Gastroesophageal sphincter (tissue), 4 donors: ENCODE measurements at regions not wholly inside any gene's neighbourhood (a gene's known extent, or its start where the extent isn't known, plus 50 kb on each side); places are given as distances from the start of the nearest gene placed in this dataset.

ENCODE experiments used
- ATAC-seq: fragments of 150-250 bp; one replicate; pipeline ENCODE4 v1.9.1; 2016; ENCODE audit warnings: mild to moderate bottlenecking, moderate library complexity
- H3K27ac ChIP-seq, 4 donors: fragments of 200-600 bp; sonication (generic) in 3 of 4; 1 replicate in 3 of 4; 2 replicates in 1 of 4; pipeline ENCODE4 v1.5.1; 2016 to 2019
- H3K27me3 ChIP-seq: fragments of 200-600 bp; sonication (generic); one replicate; pipeline ENCODE4 v1.5.1; 2019
- H3K36me3 ChIP-seq, 2 donors: fragments of 200-600 bp; sonication (generic); one replicate each; pipeline ENCODE4 v1.5.1; 2019; ENCODE audit warnings: control low read depth in 1 of 2
- H3K4me1 ChIP-seq, 3 donors: fragments of 200-600 bp; sonication (generic); 1 replicate in 2 of 3; 2 replicates in 1 of 3; pipeline ENCODE4 v1.5.1; 2016 to 2019; ENCODE audit warnings: control low read depth in 2 of 3
- H3K4me3 ChIP-seq, 2 donors: fragments of 200-600 bp; sonication (generic); one replicate each; pipeline ENCODE4 v1.5.1; 2019; ENCODE audit warnings: mild to moderate bottlenecking in 1 of 2, moderate library complexity in 1 of 2
- H3K9me3 ChIP-seq, 3 donors: fragments of 200-600 bp; sonication (generic); one replicate each; pipeline ENCODE4 v1.5.1; 2017 to 2019; ENCODE audit warnings: control low read depth in 2 of 3
- CTCF ChIP-seq, 4 experiments: fragments of 200-600 bp in 2 of 4; fragments of 450-650 bp in 2 of 4; sonication (generic) in 1 of 4; IDR thresholded peaks; one replicate each; pipeline ENCODE4 v1.5.1; 2017 to 2019; ENCODE audit warnings: antibody characterized with exemption in 4 of 4, mild to moderate bottlenecking in 2 of 4, moderate library complexity in 2 of 4
- EP300 ChIP-seq: sonication (generic); formaldehyde crosslinking; IDR thresholded peaks from one replicate; pipeline ENCODE4 v1.6.1; 2017; ENCODE audit warnings: antibody characterized with exemption, mild to moderate bottlenecking
- POLR2A ChIP-seq, 2 donors: fragments of 450-650 bp; IDR thresholded peaks; one replicate each; pipeline ENCODE4 v1.6.1; 2017; ENCODE audit warnings: antibody characterized with exemption in 2 of 2, mild to moderate bottlenecking in 2 of 2, moderate library complexity in 1 of 2
- POLR2AphosphoS5 ChIP-seq: sonication (generic); formaldehyde crosslinking; IDR thresholded peaks from one replicate; pipeline ENCODE4 v1.6.1; 2017; ENCODE audit warnings: antibody characterized with exemption
- WGBS, 2 donors: methylation state at CpG; one replicate each; pipeline ENCODE4 v1.1.5; 2018; ENCODE audit warnings: low coverage in 1 of 2; 5-methylcytosine and 5-hydroxymethylcytosine counted together

GRCh38 chr2:195342061-195342460 is 315.0 kb upstream of the SLC39A10 start:
- Histone ChIP-seq H3K36me3 (no peaks in the 10 kb centered on the region), H3K27ac (no peak overlapping the region), H3K9me3 (no peaks in the 10 kb centered on the region), H3K27me3 (no peaks in the 10 kb centered on the region), H3K4me3 (no peak overlapping the region), H3K4me1 (no peaks in the 10 kb centered on the region)
- no peak for ATAC-seq
- WGBS, 2 donors = 72 to 79% methylated on average over 4 of the region's 4 CpGs
- TF ChIP-seq CTCF (IDR thresholded peaks at IDR 0.05) = no peak
- TF ChIP-seq EP300 = no peak
- TF ChIP-seq POLR2AphosphoS5 = no peak
- TF ChIP-seq POLR2A (IDR thresholded peaks at IDR 0.05) = no peak

- Histone ChIP-seq H3K4me1 (no peaks in the 10 kb centered on the region), H3K9me3 (no peaks in the 10 kb centered on the region), H3K4me3 (no peak overlapping the region), H3K27ac (no peak overlapping the region), H3K36me3 (no peaks in the 10 kb centered on the region), H3K27me3 (no peaks in the 10 kb centered on the region)
- 80 to 83% methylated on average over 1 of the region's 1 CpG for WGBS, 2 donors
- no peak for ATAC-seq
- no peak for TF ChIP-seq EP300
- TF ChIP-seq CTCF (IDR thresholded peaks at IDR 0.05) = no peak
- no peak for TF ChIP-seq POLR2A (IDR thresholded peaks at IDR 0.05)
- no peak for TF ChIP-seq POLR2AphosphoS5
These were observed 318.2 kb upstream of the SLC39A10 start for GRCh38 chr2:195338856-195339255.

- Histone ChIP-seq H3K36me3 (no peaks in the 10 kb centered on the region), H3K4me3 (no peak overlapping the region), H3K9me3 (no peaks in the 10 kb centered on the region), H3K27me3 (no peaks in the 10 kb centered on the region), H3K4me1 (no peaks in the 10 kb centered on the region), H3K27ac (no peak overlapping the region)
- no peak for TF ChIP-seq POLR2AphosphoS5
- 41 to 72% methylated on average over 2 of the region's 2 CpGs for WGBS, 2 donors
- no peak for ATAC-seq
These were observed 319.4 kb upstream of the SLC39A10 start for GRCh38 chr2:195337597-195337996.

GRCh38 chr2:195333869-195334268 is 323.2 kb upstream of the SLC39A10 start:
- no peak overlapping the region for H3K27ac ChIP-seq
- TF ChIP-seq POLR2AphosphoS5 (no peak), EP300 (no peak), POLR2A (IDR thresholded peaks at IDR 0.05) (no peak), CTCF (IDR thresholded peaks at IDR 0.05) (no peak)
- no peaks in the 10 kb centered on the region for H3K4me1 ChIP-seq
- no peaks in the 10 kb centered on the region for H3K27me3 ChIP-seq
- ATAC-seq = no peak
- no peak overlapping the region for H3K4me3 ChIP-seq
- H3K9me3 ChIP-seq = no peaks in the 10 kb centered on the region
- no peaks in the 10 kb centered on the region for H3K36me3 ChIP-seq

- Histone ChIP-seq H3K36me3 (no peaks in the 10 kb centered on the region), H3K4me3 (no peak overlapping the region), H3K27me3 (no peaks in the 10 kb centered on the region), H3K9me3 (no peaks in the 10 kb centered on the region), H3K27ac (no peak overlapping the region), H3K4me1 (no peaks in the 10 kb centered on the region)
- WGBS, 2 donors = 74 to 93% methylated on average over 2 of the region's 2 CpGs
- no peak for ATAC-seq
- TF ChIP-seq EP300 (no peak), POLR2AphosphoS5 (no peak), CTCF (IDR thresholded peaks at IDR 0.05) (no peak), POLR2A (IDR thresholded peaks at IDR 0.05) (no peak)
These were observed 325.1 kb upstream of the SLC39A10 start for GRCh38 chr2:195331966-195332365.

GRCh38 chr2:195331129-195331528 is 325.9 kb upstream of the SLC39A10 start:
- no peaks in the 10 kb centered on the region for H3K9me3 ChIP-seq
- no peaks in the 10 kb centered on the region for H3K36me3 ChIP-seq
- TF ChIP-seq CTCF (IDR thresholded peaks at IDR 0.05) = no peak
- no peak for TF ChIP-seq POLR2AphosphoS5
- no peak for TF ChIP-seq POLR2A (IDR thresholded peaks at IDR 0.05)
- no peak for TF ChIP-seq EP300
- no peaks in the 10 kb centered on the region for H3K27me3 ChIP-seq
- H3K4me1 ChIP-seq = no peaks in the 10 kb centered on the region
- no peak for ATAC-seq
- no peak overlapping the region for H3K4me3 ChIP-seq
- 14 to 43% methylated on average over 1 of the region's 1 CpG for WGBS, 2 donors
- H3K27ac ChIP-seq = no peak overlapping the region
